Neural cell (in vitro differentiated cells): ENCODE measurements at regions not wholly inside any gene's neighbourhood (a gene's known extent, or its start where the extent isn't known, plus 50 kb on each side); places are given as distances from the start of the nearest gene placed in this dataset.

ENCODE experiments used
- H2AFZ ChIP-seq: fragments of 200-600, 300-800 bp; sonication (generic), shearing (Covaris generic); 2 replicates; pipeline ENCODE4 v1.6.0; 2014; ENCODE audit warnings: low read depth, mild to moderate bottlenecking, antibody characterized with exemption, low read length, moderate library complexity
- H3F3A ChIP-seq: fragments of 200-600 bp; shearing (Covaris generic); 2 replicates; pipeline ENCODE4 v1.6.1; 2016; ENCODE audit warnings: mild to moderate bottlenecking, moderate library complexity, mixed read lengths, antibody characterized with exemption, low read length; ENCODE audit not compliant: insufficient read depth, poor library complexity, severe bottlenecking
- H3K27ac ChIP-seq: fragments of 200-600, 300-800 bp; sonication (generic), shearing (Covaris generic); 2 replicates; pipeline ENCODE4 v1.5.1; 2014; ENCODE audit warnings: mild to moderate bottlenecking, low read length, moderate library complexity
- H3K27me3 ChIP-seq: fragments of 300-800, 200-600 bp; sonication (generic), shearing (Covaris generic); 2 replicates; pipeline ENCODE4 v1.6.0; 2014; ENCODE audit warnings: mild to moderate bottlenecking, low read depth, low read length, moderate library complexity; ENCODE audit not compliant: insufficient read depth
- H3K36me3 ChIP-seq: fragments of 300-800, 200-600 bp; sonication (generic), shearing (Covaris generic); 2 replicates; pipeline ENCODE4 v1.5.1; 2014; ENCODE audit warnings: mild to moderate bottlenecking, antibody characterized with exemption, low read length, moderate library complexity; ENCODE audit not compliant: insufficient read depth
- H3K4me2 ChIP-seq: fragments of 300-800, 200-600 bp; sonication (generic), shearing (Covaris generic); 2 replicates; pipeline ENCODE4 v1.6.0; 2014; ENCODE audit warnings: mild to moderate bottlenecking, low read length
- H3K4me3 ChIP-seq: fragments of 300-800, 200-600 bp; sonication (generic), shearing (Covaris generic); 2 replicates; pipeline ENCODE4 v1.5.1; 2014; ENCODE audit warnings: mild to moderate bottlenecking, low read length, moderate library complexity
- H3K79me2 ChIP-seq: fragments of 200-600 bp; shearing (Covaris generic); replicated peaks from 2 replicates; pipeline ENCODE4 v1.6.0; 2014; ENCODE audit warnings: mild to moderate bottlenecking, low read length, moderate library complexity; ENCODE audit not compliant: insufficient read depth
- H3K9ac ChIP-seq: fragments of 300-800, 200-600 bp; sonication (generic), shearing (Covaris generic); 2 replicates; pipeline ENCODE4 v1.6.1; 2016; ENCODE audit warnings: mild to moderate bottlenecking, low read length, mixed read lengths
- H3K9me2 ChIP-seq: fragments of 200-600 bp; shearing (Covaris generic); 2 replicates; pipeline ENCODE4 v1.6.1; 2016; ENCODE audit warnings: mild to moderate bottlenecking, low read length, mixed read lengths; ENCODE audit not compliant: insufficient read depth
- H3K9me3 ChIP-seq: fragments of 200-600, 300-800 bp; sonication (generic), shearing (Covaris generic); 2 replicates; pipeline ENCODE4 v1.6.1; 2016; ENCODE audit warnings: mild to moderate bottlenecking, mixed run types, low read length, moderate library complexity, mixed read lengths
- H4K20me1 ChIP-seq: fragments of 200-600 bp; shearing (Covaris generic); 2 replicates; pipeline ENCODE4 v1.6.1; 2016; ENCODE audit warnings: mild to moderate bottlenecking, mixed run types; ENCODE audit not compliant: insufficient read depth
- CTCF ChIP-seq: fragments of 450-650 bp; IDR thresholded peaks from 2 replicates; pipeline ENCODE4 v1.5.1; 2014; ENCODE audit warnings: antibody characterized with exemption, mild to moderate bottlenecking, moderate library complexity; ENCODE audit not compliant: poor library complexity, severe bottlenecking
- EP300 ChIP-seq: fragments of 450-650 bp; conservative IDR thresholded peaks from 2 replicates; pipeline ENCODE4 v1.6.1; 2014; ENCODE audit warnings: antibody characterized with exemption, mild to moderate bottlenecking, moderate library complexity; ENCODE audit not compliant: poor library complexity, severe bottlenecking
- EZH2 ChIP-seq: fragments of 200-600, 300-800 bp; shearing (Covaris generic), sonication (generic); IDR thresholded peaks from 2 replicates; pipeline ENCODE4 v1.6.1; 2014; ENCODE audit warnings: antibody characterized with exemption, low read length, borderline replicate concordance, mild to moderate bottlenecking; ENCODE audit not compliant: insufficient read depth, poor library complexity, severe bottlenecking
- MXI1 ChIP-seq: fragments of 450-650 bp; conservative IDR thresholded peaks from 2 replicates; pipeline ENCODE4 v1.6.1; 2014; ENCODE audit warnings: antibody characterized with exemption, mild to moderate bottlenecking; ENCODE audit not compliant: poor library complexity, severe bottlenecking
- POLR2AphosphoS5 ChIP-seq: IDR thresholded peaks from 2 replicates; pipeline ENCODE4 v1.6.1; 2012
- RAD21 ChIP-seq: fragments of 450-650 bp; conservative IDR thresholded peaks from 2 replicates; pipeline ENCODE4 v1.6.1; 2014; ENCODE audit warnings: antibody characterized with exemption, mild to moderate bottlenecking, moderate library complexity
- REST ChIP-seq: IDR thresholded peaks from 2 replicates; pipeline ENCODE4 v1.6.1; 2012; ENCODE audit warnings: borderline replicate concordance
- SMC3 ChIP-seq: fragments of 450-650 bp; conservative IDR thresholded peaks from 2 replicates; pipeline ENCODE4 v1.6.1; 2014; ENCODE audit warnings: antibody characterized with exemption, mild to moderate bottlenecking, moderate library complexity; ENCODE audit not compliant: poor library complexity
- TAF1 ChIP-seq: IDR thresholded peaks from 2 replicates; pipeline ENCODE4 v1.6.1; 2012; ENCODE audit warnings: low read depth

DNA sequence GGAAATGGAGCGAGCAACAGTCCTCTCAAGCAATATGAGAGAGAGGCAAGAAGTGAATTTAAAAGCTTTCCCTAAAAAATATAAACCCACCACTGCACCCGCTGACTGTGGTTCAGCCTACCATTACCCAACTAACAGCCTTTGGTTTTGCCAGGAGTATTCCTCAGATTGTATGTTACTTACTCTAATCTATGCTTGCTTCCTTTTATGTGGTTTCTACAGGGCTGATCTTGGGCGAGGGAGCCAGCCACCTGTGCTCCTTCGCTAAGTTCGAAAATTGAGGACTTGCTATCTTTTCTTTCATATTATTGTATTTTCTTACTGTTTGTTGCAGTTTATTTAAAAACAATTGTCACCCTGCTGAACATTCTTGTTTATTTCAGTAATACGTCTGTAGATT, 101.1 kb downstream of the DDX53 start:
- TF ChIP-seq EZH2, result no peak
- no peak for TF ChIP-seq MXI1
- TF ChIP-seq REST, result no peak
- no peak for TF ChIP-seq CTCF
- no peak for TF ChIP-seq TAF1
- TF ChIP-seq EP300, result no peak
- TF ChIP-seq RAD21, result no peak
- no peak for TF ChIP-seq SMC3
- TF ChIP-seq POLR2AphosphoS5, result no peak
- Histone ChIP-seq H3K79me2 (no peaks in the 10 kb centered on the region), H3K27ac (no peak overlapping the region), H3K4me3 (no peak overlapping the region), H3K27me3 (no peaks in the 10 kb centered on the region), H4K20me1 (no peaks in the 10 kb centered on the region), H3F3A (no peaks in the 10 kb centered on the region), H3K9me2 (no peaks in the 10 kb centered on the region), H3K36me3 (no peaks in the 10 kb centered on the region), H3K9ac (no peak overlapping the region), H3K9me3 (no peaks in the 10 kb centered on the region), H3K4me2 (no peak overlapping the region), H2AFZ (no peak overlapping the region)

DNA sequence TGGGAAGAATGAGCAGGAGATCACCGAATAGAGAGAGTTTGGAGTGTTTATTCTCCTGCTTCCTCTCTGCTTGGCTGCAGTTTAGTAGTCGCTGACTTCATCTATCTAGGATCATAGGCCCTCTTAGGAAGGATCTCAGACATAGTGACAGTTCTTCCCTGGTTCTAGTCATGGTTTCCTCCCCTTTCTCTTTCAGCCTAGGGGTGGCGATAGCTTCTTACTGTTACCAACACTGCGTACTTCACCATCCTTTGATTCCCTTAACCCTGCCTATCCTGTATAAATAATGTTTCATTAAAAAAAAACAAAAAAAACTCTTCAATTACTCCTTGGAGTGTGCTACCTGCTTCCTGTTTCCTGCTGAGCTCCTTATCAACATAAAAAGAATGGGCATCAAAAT, 103.8 kb downstream of the DDX53 start:
- no peaks in the 10 kb centered on the region for H4K20me1 ChIP-seq
- no peaks in the 10 kb centered on the region for H3K9me3 ChIP-seq
- no peak for TF ChIP-seq SMC3
- no peak for TF ChIP-seq TAF1
- TF ChIP-seq RAD21, result no peak
- no peak for TF ChIP-seq MXI1
- no peak for TF ChIP-seq CTCF
- no peak for TF ChIP-seq POLR2AphosphoS5
- no peak for TF ChIP-seq REST
- TF ChIP-seq EZH2, result no peak
- H3K4me3 ChIP-seq, result no peak overlapping the region
- H3F3A ChIP-seq, result no peaks in the 10 kb centered on the region
- no peak overlapping the region for H3K27ac ChIP-seq
- no peak overlapping the region for H3K9ac ChIP-seq
- H3K27me3 ChIP-seq, result no peaks in the 10 kb centered on the region
- no peaks in the 10 kb centered on the region for H3K79me2 ChIP-seq
- no peaks in the 10 kb centered on the region for H3K9me2 ChIP-seq
- H3K4me2 ChIP-seq, result no peak overlapping the region
- no peak overlapping the region for H2AFZ ChIP-seq
- no peaks in the 10 kb centered on the region for H3K36me3 ChIP-seq
